Uterus (tissue), 2 donors: ENCODE measurements at regions not wholly inside any gene's neighbourhood (a gene's known extent, or its start where the extent isn't known, plus 50 kb on each side); places are given as distances from the start of the nearest gene placed in this dataset.
"Not testable (repeated sequence)": the region's sequence is repeated elsewhere in the genome, so short reads cannot be mapped to it uniquely, and the experiment has no call there.

Experiments
- POLR2A ChIP-seq, 2 donors: fragments of 450-650 bp; IDR thresholded peaks; one replicate each; pipeline ENCODE4 v1.6.1; 2016; ENCODE audit warnings: antibody characterized with exemption in 2 of 2, mild to moderate bottlenecking in 1 of 2, moderate library complexity in 1 of 2
- TF ChIP-seq, protein P1 (sequence below), 4 experiments: fragments of 200-600 bp in 2 of 4; fragments of 450-650 bp in 2 of 4; sonication (generic) in 2 of 4; IDR thresholded peaks; one replicate each; pipeline ENCODE4 v1.5.1; 2016 to 2019; ENCODE audit warnings: antibody characterized with exemption in 4 of 4, mild to moderate bottlenecking in 2 of 4, moderate library complexity in 1 of 4

GRCh38 chr6:91190041-91190440 is 603.2 kb upstream of the MAP3K7 start:
- not testable (repeated sequence) for TF ChIP-seq POLR2A (IDR thresholded peaks at IDR 0.05)
- TF ChIP-seq, protein P1, sequence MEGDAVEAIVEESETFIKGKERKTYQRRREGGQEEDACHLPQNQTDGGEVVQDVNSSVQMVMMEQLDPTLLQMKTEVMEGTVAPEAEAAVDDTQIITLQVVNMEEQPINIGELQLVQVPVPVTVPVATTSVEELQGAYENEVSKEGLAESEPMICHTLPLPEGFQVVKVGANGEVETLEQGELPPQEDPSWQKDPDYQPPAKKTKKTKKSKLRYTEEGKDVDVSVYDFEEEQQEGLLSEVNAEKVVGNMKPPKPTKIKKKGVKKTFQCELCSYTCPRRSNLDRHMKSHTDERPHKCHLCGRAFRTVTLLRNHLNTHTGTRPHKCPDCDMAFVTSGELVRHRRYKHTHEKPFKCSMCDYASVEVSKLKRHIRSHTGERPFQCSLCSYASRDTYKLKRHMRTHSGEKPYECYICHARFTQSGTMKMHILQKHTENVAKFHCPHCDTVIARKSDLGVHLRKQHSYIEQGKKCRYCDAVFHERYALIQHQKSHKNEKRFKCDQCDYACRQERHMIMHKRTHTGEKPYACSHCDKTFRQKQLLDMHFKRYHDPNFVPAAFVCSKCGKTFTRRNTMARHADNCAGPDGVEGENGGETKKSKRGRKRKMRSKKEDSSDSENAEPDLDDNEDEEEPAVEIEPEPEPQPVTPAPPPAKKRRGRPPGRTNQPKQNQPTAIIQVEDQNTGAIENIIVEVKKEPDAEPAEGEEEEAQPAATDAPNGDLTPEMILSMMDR (IDR thresholded peaks at IDR 0.05) = not testable (repeated sequence)
